CD4-positive, CD25-positive, alpha-beta regulatory T cell (primary cell): ENCODE measurements at regions not wholly inside any gene's neighbourhood (a gene's known extent, or its start where the extent isn't known, plus 50 kb on each side); places are given as distances from the start of the nearest gene placed in this dataset.
A peak's percentile ranks its signal among the peaks of the same experiment; 100 is the strongest.

ENCODE experiments used
- ATAC-seq, 2 donors: fragments of 150-1000 bp; cut with Tn5 transposase; one replicate each; pipeline ENCODE4 v1.10.0; 2021; ENCODE audit warnings: low read depth in 2 of 2, moderate number of reproducible peaks in 2 of 2, moderate library complexity in 1 of 2
- DNase-seq, 3 donors: peaks; one replicate each; pipeline versions ENCODE4 v3.0.0 to v3.0.0-alpha.2; 2012 to 2022; ENCODE audit warnings: mixed read lengths in 1 of 3
- H3K27ac ChIP-seq: one replicate; pipeline ENCODE4 v1.7.0; 2013; ENCODE audit warnings: mild to moderate bottlenecking, low read length; ENCODE audit not compliant: insufficient read depth, poor library complexity, severe bottlenecking
- H3K27me3 ChIP-seq: one replicate; pipeline ENCODE4 v1.7.0; 2013; ENCODE audit warnings: low read length; ENCODE audit not compliant: control insufficient read depth, insufficient read depth
- H3K36me3 ChIP-seq: one replicate; pipeline ENCODE4 v1.7.0; 2013; ENCODE audit warnings: mild to moderate bottlenecking, low read length, moderate library complexity; ENCODE audit not compliant: control insufficient read depth, insufficient read depth
- H3K4me1 ChIP-seq: 2 replicates; pipeline ENCODE4 v1.7.0; 2013; ENCODE audit warnings: mild to moderate bottlenecking, low read length; ENCODE audit not compliant: insufficient read depth, control insufficient read depth, poor library complexity, severe bottlenecking
- H3K4me3 ChIP-seq: one replicate; pipeline ENCODE4 v1.7.0; 2013; ENCODE audit warnings: low read depth, mild to moderate bottlenecking, low read length, moderate library complexity
- H3K9me3 ChIP-seq, 2 experiments: 1 replicate in 1 of 2; 2 replicates in 1 of 2; pipeline ENCODE4 v1.7.0; 2013; ENCODE audit warnings: low read length in 2 of 2, mild to moderate bottlenecking in 1 of 2, moderate library complexity in 1 of 2; ENCODE audit not compliant: control insufficient read depth in 2 of 2
- H3K27ac Mint-ChIP-seq, 3 donors: one replicate each; pipeline ENCODE4 v1.8.0; 2020 to 2022; ENCODE audit warnings: mild to moderate bottlenecking in 3 of 3, mixed read lengths in 3 of 3, moderate library complexity in 2 of 3
- H3K27me3 Mint-ChIP-seq: one replicate; pipeline ENCODE4 v1.8.0; 2022; ENCODE audit warnings: mild to moderate bottlenecking, mixed read lengths
- H3K36me3 Mint-ChIP-seq: one replicate; pipeline ENCODE4 v1.8.0; 2020; ENCODE audit warnings: mixed read lengths
- H3K4me1 Mint-ChIP-seq, 4 donors: one replicate each; pipeline ENCODE4 v1.8.0; 2020 to 2022; ENCODE audit warnings: mixed read lengths in 4 of 4, mild to moderate bottlenecking in 1 of 4
- H3K4me3 Mint-ChIP-seq, 4 donors: one replicate each; pipeline ENCODE4 v1.8.0; 2020 to 2022; ENCODE audit warnings: mild to moderate bottlenecking in 4 of 4, mixed read lengths in 4 of 4, moderate library complexity in 3 of 4
- H3K9me3 Mint-ChIP-seq, 7 donors: one replicate each; pipeline ENCODE4 v1.8.0; 2020 to 2022; ENCODE audit warnings: mixed read lengths in 7 of 7, mild to moderate bottlenecking in 3 of 7, moderate library complexity in 2 of 7

GRCh38 chr5:40292006-40292405 is 387.7 kb upstream of the PTGER4 start:
- no peaks in the 10 kb centered on the region for H3K4me1 ChIP-seq
- H3K36me3 Mint-ChIP-seq: peaks cover 3% of the 10 kb centered on the region
- peaks cover 0 to 5% (median 0%) of the 10 kb centered on the region in 7 donors for H3K9me3 Mint-ChIP-seq
- no peaks in the 10 kb centered on the region for H3K9me3 ChIP-seq
- no peaks in the 10 kb centered on the region for H3K36me3 ChIP-seq
- H3K4me1 Mint-ChIP-seq: no peaks in the 10 kb centered on the region
- no peak for ATAC-seq
- H3K27ac Mint-ChIP-seq: peak overlapping the region in 1 of 3 donors; percentile 5
- H3K4me3 Mint-ChIP-seq: peak overlapping the region in 1 of 4 donors; percentile 29
- no peak for DNase-seq
- no peak overlapping the region for H3K27ac ChIP-seq
- no peaks in the 10 kb centered on the region for H3K27me3 Mint-ChIP-seq
- H3K4me3 ChIP-seq: no peak overlapping the region
- H3K27me3 ChIP-seq: no peaks in the 10 kb centered on the region

- Histone ChIP-seq H3K36me3 (no peaks in the 10 kb centered on the region), H3K9me3 (no peaks in the 10 kb centered on the region), H3K27ac (no peak overlapping the region), H3K4me1 (no peaks in the 10 kb centered on the region), H3K4me3 (no peak overlapping the region), H3K27me3 (no peaks in the 10 kb centered on the region)
- Mint-ChIP-seq H3K27ac (peak overlapping the region in 2 of 3 donors; percentile 5 to 9), H3K9me3 (peaks cover 0 to 4% (median 0%) of the 10 kb centered on the region in 7 donors), H3K27me3 (no peaks in the 10 kb centered on the region), H3K36me3 (peaks cover 3% of the 10 kb centered on the region), H3K4me1 (no peaks in the 10 kb centered on the region), H3K4me3 (no peak overlapping the region)
- DNase-seq (no peak), ATAC-seq (no peak)
These were observed 388.4 kb upstream of the PTGER4 start for GRCh38 chr5:40291338-40291737.

GRCh38 chr5:40288800-40289485 is 390.8 kb upstream of the PTGER4 start:
- H3K4me3 Mint-ChIP-seq: no peak overlapping the region

GRCh38 chr5:40284863-40285262 is 394.9 kb upstream of the PTGER4 start:
- DNase-seq (no peak), ATAC-seq (no peak)
- Mint-ChIP-seq H3K9me3 (peaks cover 0 to 2% (median 0%) of the 10 kb centered on the region in 7 donors), H3K27me3 (no peaks in the 10 kb centered on the region), H3K4me3 (no peak overlapping the region), H3K4me1 (no peaks in the 10 kb centered on the region), H3K36me3 (peaks cover 3% of the 10 kb centered on the region), H3K27ac (no peak overlapping the region)
- H3K4me1 ChIP-seq: no peaks in the 10 kb centered on the region
- H3K36me3 ChIP-seq: no peaks in the 10 kb centered on the region
- no peak overlapping the region for H3K4me3 ChIP-seq
- H3K27ac ChIP-seq: no peak overlapping the region
- H3K9me3 ChIP-seq: no peaks in the 10 kb centered on the region
- H3K27me3 ChIP-seq: no peaks in the 10 kb centered on the region

More at GRCh38 chr5:40288800-40289485, 390.8 kb upstream of the PTGER4 start:
- Histone ChIP-seq H3K36me3 (no peaks in the 10 kb centered on the region), H3K4me1 (no peaks in the 10 kb centered on the region), H3K4me3 (no peak overlapping the region), H3K9me3 (no peaks in the 10 kb centered on the region), H3K27me3 (no peaks in the 10 kb centered on the region), H3K27ac (no peak overlapping the region)
- H3K36me3 Mint-ChIP-seq: peaks cover 3% of the 10 kb centered on the region
- H3K27me3 Mint-ChIP-seq: no peaks in the 10 kb centered on the region
- no peak overlapping the region for H3K27ac Mint-ChIP-seq
- no peaks in the 10 kb centered on the region for H3K4me1 Mint-ChIP-seq
- peaks cover 0 to 4% (median 0%) of the 10 kb centered on the region in 7 donors for H3K9me3 Mint-ChIP-seq
- DNase-seq (no peak), ATAC-seq (no peak)

GRCh38 chr5:40278881-40279280 is 400.8 kb upstream of the PTGER4 start:
- Histone ChIP-seq H3K9me3 (no peaks in the 10 kb centered on the region), H3K4me3 (no peak overlapping the region), H3K27ac (no peak overlapping the region), H3K36me3 (no peaks in the 10 kb centered on the region), H3K4me1 (peaks cover 16% of the 10 kb centered on the region), H3K27me3 (no peaks in the 10 kb centered on the region)
- DNase-seq: no peak
- Mint-ChIP-seq H3K4me1 (peaks cover 10 to 34% (median 24%) of the 10 kb centered on the region in 4 donors), H3K9me3 (peaks cover 0 to under 1% (median 0%) of the 10 kb centered on the region in 7 donors), H3K27me3 (no peaks in the 10 kb centered on the region), H3K27ac (peak overlapping the region in 1 of 3 donors; percentile 15), H3K4me3 (no peak overlapping the region), H3K36me3 (peaks cover 3% of the 10 kb centered on the region)
- ATAC-seq: no peak

DNA sequence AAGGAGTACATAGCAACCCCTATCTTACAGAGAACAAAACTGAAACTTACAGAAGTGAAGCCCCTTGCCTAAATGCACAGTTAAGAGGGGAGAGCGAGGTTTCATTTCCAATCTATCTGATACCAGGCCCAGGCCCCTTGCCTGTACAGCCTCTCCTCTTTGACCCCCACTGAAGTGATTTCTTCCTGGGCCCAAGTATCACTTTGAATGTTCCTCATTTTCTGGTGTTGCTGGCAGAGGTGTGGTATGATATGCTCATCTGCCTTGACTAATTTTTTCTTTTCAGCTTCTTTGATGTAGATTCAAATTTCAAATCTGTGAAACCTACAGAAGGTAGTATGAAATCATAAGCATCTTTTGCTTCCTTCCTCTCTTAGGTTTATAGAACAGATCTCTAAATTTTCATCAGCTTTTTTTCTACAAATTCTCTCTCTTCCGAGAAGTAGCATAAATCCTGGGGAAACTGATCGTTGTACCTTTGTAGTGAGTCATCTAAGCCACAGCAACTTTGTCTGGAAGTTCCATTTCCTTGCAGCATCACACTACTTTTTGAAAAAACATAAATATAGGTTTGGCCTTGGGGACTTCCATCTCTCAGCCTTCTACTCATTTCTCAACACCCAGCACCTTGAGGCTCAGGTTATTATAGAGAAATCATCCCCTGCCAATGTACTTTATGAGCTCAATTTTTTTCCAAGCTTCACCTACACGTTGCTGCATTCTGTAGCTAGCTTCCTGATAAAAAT is 402.4 kb upstream of the PTGER4 start:
- peaks cover 16% of the 10 kb centered on the region for H3K4me1 ChIP-seq
- Mint-ChIP-seq H3K27me3 (no peaks in the 10 kb centered on the region), H3K9me3 (peaks cover 0 to 1% (median 0%) of the 10 kb centered on the region in 7 donors), H3K4me1 (peaks cover 10 to 34% (median 24%) of the 10 kb centered on the region in 4 donors), H3K27ac (peak overlapping the region; percentile 74 to 89 (median 80)), H3K4me3 (peak overlapping the region in 3 of 4 donors; percentile 1 to 68 (median 19)), H3K36me3 (peaks cover 3% of the 10 kb centered on the region)
- no peaks in the 10 kb centered on the region for H3K27me3 ChIP-seq
- no peaks in the 10 kb centered on the region for H3K36me3 ChIP-seq
- ATAC-seq (peak; percentile 31 to 33), DNase-seq (peak in 1 of 3 donors; percentile 58)
- peak overlapping the region; percentile 69 for H3K4me3 ChIP-seq
- no peak overlapping the region for H3K27ac ChIP-seq
- H3K9me3 ChIP-seq: no peaks in the 10 kb centered on the region

- H3K4me1 ChIP-seq: peaks cover 16% of the 10 kb centered on the region
- Mint-ChIP-seq H3K36me3 (peaks cover 3% of the 10 kb centered on the region), H3K4me3 (peak overlapping the region in 2 of 4 donors; percentile 19 to 68), H3K9me3 (peaks cover 0 to 1% (median 0%) of the 10 kb centered on the region in 7 donors), H3K27me3 (no peaks in the 10 kb centered on the region), H3K4me1 (peaks cover 10 to 34% (median 24%) of the 10 kb centered on the region in 4 donors), H3K27ac (peak overlapping the region; percentile 74 to 89 (median 80))
- ATAC-seq (peak in 1 of 2 donors; percentile 7), DNase-seq (peak in 1 of 3 donors; percentile 20)
- H3K36me3 ChIP-seq: no peaks in the 10 kb centered on the region
- H3K27ac ChIP-seq: no peak overlapping the region
- no peaks in the 10 kb centered on the region for H3K9me3 ChIP-seq
- peak overlapping the region; percentile 69 for H3K4me3 ChIP-seq
- no peaks in the 10 kb centered on the region for H3K27me3 ChIP-seq
These were observed 403.2 kb upstream of the PTGER4 start for GRCh38 chr5:40276426-40277102.
